Lower leg skin (tissue), 4 donors: ENCODE measurements at regions not wholly inside any gene's neighbourhood (a gene's known extent, or its start where the extent isn't known, plus 50 kb on each side); places are given as distances from the start of the nearest gene placed in this dataset.

Experiments
- DNase-seq, 2 donors: peaks; one replicate each; pipeline ENCODE4 v3.0.0-alpha.2; 2019; ENCODE audit warnings: low spot score in 2 of 2
- H3K4me3 ChIP-seq: fragments of 200-600 bp; sonication (generic); 2 replicates; pipeline ENCODE4 v1.5.1; 2017; ENCODE audit warnings: mild to moderate bottlenecking, low read depth; ENCODE audit not compliant: poor library complexity, severe bottlenecking
- POLR2A ChIP-seq, 2 donors: fragments of 450-650 bp; IDR thresholded peaks; one replicate each; pipeline ENCODE4 v1.6.1; 2016 to 2017; ENCODE audit warnings: antibody characterized with exemption in 2 of 2, mild to moderate bottlenecking in 1 of 2, moderate library complexity in 1 of 2
- WGBS, 2 donors: methylation state at CpG; one replicate each; pipeline ENCODE4 v1.1.5; 2018; 5-methylcytosine and 5-hydroxymethylcytosine counted together
- intact Hi-C: fragments of 100-400 bp; cut with DNase I; formaldehyde crosslinking; loops from one replicate; pipeline ENCODE4 v1.15.0; 2023; ENCODE audit warnings: low total_unique reads
- TF ChIP-seq, protein P1 (sequence below), 3 donors: fragments of 450-650 bp; IDR thresholded peaks; one replicate each; pipeline ENCODE4 v1.5.1; 2016; ENCODE audit warnings: antibody characterized with exemption in 3 of 3, mild to moderate bottlenecking in 3 of 3, moderate library complexity in 2 of 3

DNA sequence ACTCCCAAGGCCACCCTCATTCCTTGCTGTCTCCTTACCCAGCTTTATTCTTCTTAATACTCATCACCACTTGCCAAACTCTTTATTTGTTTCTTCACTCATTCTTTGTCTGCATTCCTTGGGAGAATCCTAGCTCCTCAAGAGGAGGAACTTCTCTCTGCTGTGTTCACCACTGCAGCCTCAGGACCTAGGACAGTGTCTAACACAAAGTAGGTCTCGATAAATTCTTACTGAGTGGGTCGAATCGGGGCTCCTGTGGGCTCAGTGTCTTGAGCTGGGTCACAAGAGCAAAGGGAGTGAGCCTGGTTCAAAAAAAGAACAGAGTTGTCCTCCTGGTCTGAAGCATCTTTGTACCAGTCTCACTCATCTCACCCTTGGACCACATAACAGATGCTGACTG lies 224.1 kb upstream of the TMEM132C start:
- no peak for DNase-seq
- 92 to 93% methylated on average over 3 of the region's 3 CpGs for WGBS, 2 donors
- TF ChIP-seq, protein P1, sequence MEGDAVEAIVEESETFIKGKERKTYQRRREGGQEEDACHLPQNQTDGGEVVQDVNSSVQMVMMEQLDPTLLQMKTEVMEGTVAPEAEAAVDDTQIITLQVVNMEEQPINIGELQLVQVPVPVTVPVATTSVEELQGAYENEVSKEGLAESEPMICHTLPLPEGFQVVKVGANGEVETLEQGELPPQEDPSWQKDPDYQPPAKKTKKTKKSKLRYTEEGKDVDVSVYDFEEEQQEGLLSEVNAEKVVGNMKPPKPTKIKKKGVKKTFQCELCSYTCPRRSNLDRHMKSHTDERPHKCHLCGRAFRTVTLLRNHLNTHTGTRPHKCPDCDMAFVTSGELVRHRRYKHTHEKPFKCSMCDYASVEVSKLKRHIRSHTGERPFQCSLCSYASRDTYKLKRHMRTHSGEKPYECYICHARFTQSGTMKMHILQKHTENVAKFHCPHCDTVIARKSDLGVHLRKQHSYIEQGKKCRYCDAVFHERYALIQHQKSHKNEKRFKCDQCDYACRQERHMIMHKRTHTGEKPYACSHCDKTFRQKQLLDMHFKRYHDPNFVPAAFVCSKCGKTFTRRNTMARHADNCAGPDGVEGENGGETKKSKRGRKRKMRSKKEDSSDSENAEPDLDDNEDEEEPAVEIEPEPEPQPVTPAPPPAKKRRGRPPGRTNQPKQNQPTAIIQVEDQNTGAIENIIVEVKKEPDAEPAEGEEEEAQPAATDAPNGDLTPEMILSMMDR (IDR thresholded peaks at IDR 0.05), result no peak
- intact Hi-C loops, result no loop called here
- no peak overlapping the region for H3K4me3 ChIP-seq

DNA sequence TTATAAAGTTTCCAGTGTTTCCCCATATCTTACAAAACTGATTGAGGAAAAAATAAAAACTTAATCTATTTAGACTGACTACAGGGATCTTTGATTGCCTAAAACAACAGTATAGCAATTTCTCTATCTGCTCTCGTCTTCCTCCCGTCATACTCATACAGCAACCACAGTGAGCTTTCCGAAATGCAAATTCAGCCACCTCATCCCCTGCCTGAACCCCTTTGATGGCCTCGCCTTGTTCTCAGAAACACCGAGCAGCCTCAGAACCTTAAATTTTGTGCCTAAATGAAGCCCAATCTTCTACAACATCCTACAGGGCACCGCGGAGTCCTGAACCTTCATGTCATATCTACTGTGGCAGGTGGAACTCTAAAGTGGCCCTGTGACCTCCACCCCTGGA lies 223.7 kb upstream of the TMEM132C start:
- intact Hi-C loops, result no loop called here

DNA sequence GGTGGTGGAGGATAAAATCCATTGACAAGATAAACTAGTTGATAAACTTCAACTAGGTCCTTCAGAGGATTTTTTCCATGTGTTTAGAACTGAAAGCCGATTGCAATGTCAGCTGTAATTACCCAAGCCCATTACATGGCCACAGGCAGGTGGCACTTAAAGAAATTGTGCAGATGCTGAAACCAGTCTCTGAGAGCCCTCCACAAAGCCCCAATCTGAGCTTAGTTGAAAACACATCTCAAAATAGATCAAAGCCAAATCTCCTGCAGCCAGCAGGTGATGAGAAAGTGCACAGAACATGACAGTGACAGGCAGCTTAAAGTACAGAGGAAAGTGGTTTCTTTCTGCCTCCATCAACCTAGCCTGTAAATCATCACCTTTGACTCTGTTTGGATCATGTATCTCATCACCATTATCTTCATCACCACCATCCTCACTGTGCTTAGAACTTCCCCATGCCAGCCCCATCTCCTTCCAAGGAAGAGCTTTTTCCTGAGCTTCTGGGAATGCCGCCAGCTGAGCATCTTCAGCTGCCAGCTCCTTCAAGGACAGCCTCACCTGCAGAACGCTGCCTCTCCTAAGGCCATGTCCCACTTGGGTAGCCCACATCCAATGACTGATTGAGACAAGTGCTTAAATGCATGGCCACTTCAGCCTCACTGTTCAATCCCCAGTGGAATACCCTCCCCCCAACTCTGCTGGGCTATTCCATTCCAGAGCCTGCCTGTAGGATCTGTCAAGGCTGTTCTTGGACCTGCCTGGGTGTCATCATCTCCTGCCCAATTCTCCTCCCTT lies 219.5 kb upstream of the TMEM132C start:
- TF ChIP-seq, protein P1 (IDR thresholded peaks at IDR 0.05), result no peak
- TF ChIP-seq POLR2A (IDR thresholded peaks at IDR 0.05), result no peak
- 64 to 65% methylated on average over 3 of the region's 3 CpGs for WGBS, 2 donors
- no peak for DNase-seq
- intact Hi-C loops, result no loop called here
- no peak overlapping the region for H3K4me3 ChIP-seq

More for the DNA sequence above, 223.7 kb upstream of the TMEM132C start:
- no peak for DNase-seq
- no peak overlapping the region for H3K4me3 ChIP-seq
- TF ChIP-seq POLR2A (IDR thresholded peaks at IDR 0.05), result no peak
- TF ChIP-seq, protein P1 (IDR thresholded peaks at IDR 0.05), result no peak
- WGBS, 2 donors, result 77 to 89% methylated on average over 7 of the region's 7 CpGs

DNA sequence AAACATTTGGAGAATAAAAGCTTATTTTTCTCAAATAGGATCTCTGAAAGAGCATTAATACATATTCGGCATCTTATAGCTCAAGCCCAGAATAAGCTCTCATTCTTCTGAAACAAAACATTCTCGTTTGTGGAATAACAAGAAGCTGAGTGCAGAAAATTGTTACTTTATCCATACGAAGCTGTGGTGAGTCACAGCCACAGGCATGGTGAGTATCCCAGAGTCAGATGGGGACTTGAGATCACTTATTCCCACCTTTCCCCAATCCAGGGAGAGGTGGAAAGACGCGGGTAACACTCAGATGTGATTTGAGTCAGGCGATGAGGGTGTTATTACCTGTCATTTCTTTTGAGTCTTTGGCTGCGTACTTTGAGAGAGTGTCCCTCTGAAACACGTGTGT lies 214.6 kb upstream of the TMEM132C start:
- DNase-seq, result no peak
- 72 to 73% methylated on average over 8 of the region's 8 CpGs for WGBS, 2 donors
- intact Hi-C loops, result no loop called here
- no peak overlapping the region for H3K4me3 ChIP-seq
- no peak for TF ChIP-seq POLR2A (IDR thresholded peaks at IDR 0.05)
- TF ChIP-seq, protein P1 (IDR thresholded peaks at IDR 0.05), result no peak

DNA sequence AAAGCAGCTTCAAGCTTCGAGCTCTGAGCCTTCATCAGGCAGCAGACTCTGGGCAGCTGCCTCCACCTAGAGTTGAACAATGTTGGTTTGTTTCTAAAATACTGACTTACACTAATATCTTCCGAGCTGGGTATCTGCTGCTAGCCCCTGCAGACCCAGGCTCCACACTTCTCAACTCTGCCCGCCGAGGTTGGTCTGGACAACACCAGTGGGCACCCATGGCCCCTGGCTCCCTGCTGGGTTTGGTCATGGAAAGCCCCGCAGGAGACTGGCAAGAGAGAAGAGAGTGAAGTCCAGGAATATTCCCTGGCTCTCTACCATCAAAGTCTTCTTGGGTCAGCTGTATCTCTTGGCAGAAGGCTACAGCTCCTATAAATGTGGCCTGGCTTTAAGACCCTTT lies 214.2 kb upstream of the TMEM132C start:
- no peak for DNase-seq
- WGBS, 2 donors, result 80 to 88% methylated on average over 5 of the region's 5 CpGs
- intact Hi-C loops, result no loop called here
- no peak overlapping the region for H3K4me3 ChIP-seq
- TF ChIP-seq, protein P1 (IDR thresholded peaks at IDR 0.05), result no peak
- no peak for TF ChIP-seq POLR2A (IDR thresholded peaks at IDR 0.05)

DNA sequence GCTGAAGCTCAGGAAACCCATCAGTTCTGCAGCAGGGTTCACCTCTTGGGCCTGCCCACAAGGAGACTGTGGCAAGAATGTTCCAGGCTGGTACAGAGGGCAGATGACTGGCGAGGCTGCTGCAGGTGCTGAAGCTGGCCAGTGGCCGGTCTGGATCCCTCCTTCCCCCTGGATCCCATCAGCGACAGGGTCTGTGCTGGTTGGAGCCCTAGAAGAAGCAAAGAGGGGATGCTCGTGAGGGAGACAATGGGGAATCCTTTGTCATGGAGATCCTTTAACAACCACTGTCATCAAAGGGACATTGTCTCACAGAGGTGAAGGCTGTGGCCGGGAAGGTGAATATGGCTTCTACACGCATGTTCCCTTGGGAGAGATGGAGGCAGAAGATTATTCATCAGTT lies 211.4 kb upstream of the TMEM132C start:
- H3K4me3 ChIP-seq, result no peak overlapping the region
- no peak for TF ChIP-seq POLR2A (IDR thresholded peaks at IDR 0.05)
- TF ChIP-seq, protein P1 (IDR thresholded peaks at IDR 0.05), result no peak
- WGBS, 2 donors, result 72 to 80% methylated on average over 6 of the region's 6 CpGs
- intact Hi-C loops, result no loop called here
- DNase-seq, result no peak
